ENCODE measurements at regions not wholly inside any gene's neighbourhood (a gene's known extent, or its start where the extent isn't known, plus 50 kb on each side); places are given as distances from the start of the nearest gene placed in this dataset.

GRCh38 chr7:130996833-130997231, 262.8 kb upstream of the KLF14 start (continued):
- TF ChIP-seq, protein P1, sequence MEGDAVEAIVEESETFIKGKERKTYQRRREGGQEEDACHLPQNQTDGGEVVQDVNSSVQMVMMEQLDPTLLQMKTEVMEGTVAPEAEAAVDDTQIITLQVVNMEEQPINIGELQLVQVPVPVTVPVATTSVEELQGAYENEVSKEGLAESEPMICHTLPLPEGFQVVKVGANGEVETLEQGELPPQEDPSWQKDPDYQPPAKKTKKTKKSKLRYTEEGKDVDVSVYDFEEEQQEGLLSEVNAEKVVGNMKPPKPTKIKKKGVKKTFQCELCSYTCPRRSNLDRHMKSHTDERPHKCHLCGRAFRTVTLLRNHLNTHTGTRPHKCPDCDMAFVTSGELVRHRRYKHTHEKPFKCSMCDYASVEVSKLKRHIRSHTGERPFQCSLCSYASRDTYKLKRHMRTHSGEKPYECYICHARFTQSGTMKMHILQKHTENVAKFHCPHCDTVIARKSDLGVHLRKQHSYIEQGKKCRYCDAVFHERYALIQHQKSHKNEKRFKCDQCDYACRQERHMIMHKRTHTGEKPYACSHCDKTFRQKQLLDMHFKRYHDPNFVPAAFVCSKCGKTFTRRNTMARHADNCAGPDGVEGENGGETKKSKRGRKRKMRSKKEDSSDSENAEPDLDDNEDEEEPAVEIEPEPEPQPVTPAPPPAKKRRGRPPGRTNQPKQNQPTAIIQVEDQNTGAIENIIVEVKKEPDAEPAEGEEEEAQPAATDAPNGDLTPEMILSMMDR (tag by site-specific recombination; IDR thresholded peaks at IDR 0.05) = no peak
- TF ChIP-seq ZNF629 (tag by site-specific recombination; IDR thresholded peaks at IDR 0.05) (peak; percentile 65), ZBTB8A (tag by site-specific recombination; IDR thresholded peaks at IDR 0.05) (peak; percentile 53; the same call in 1 of the 2 replicates), ZNF791 (tag by site-specific recombination; IDR thresholded peaks at IDR 0.05) (no peak), KLF9 (tag by site-specific recombination; IDR thresholded peaks at IDR 0.05; ENCODE audit: low read depth) (no peak), GLIS1 (tag by site-specific recombination; IDR thresholded peaks at IDR 0.05) (0 out of 2 replicates have a peak, but pooled peaks have one; percentile 14), ZNF704 (tag by site-specific recombination; IDR thresholded peaks at IDR 0.05) (no peak), WT1 (tag by site-specific recombination; IDR thresholded peaks at IDR 0.05) (peak; percentile 79), ZBTB17 (tag by site-specific recombination; IDR thresholded peaks at IDR 0.05) (peak; percentile 57), ZBTB21 (tag by site-specific recombination; IDR thresholded peaks at IDR 0.05) (peak; percentile 37; the same call in 1 of the 2 replicates), ZNF76 (tag by site-specific recombination; IDR thresholded peaks at IDR 0.05; ENCODE audit: borderline replicate concordance, low read depth) (no peak), ZNF624 (tag by site-specific recombination; IDR thresholded peaks at IDR 0.05) (no peak), ZNF184 (tag by site-specific recombination; IDR thresholded peaks at IDR 0.05) (peak; percentile 17; the same call in 1 of the 2 replicates), HOXC10 (CRISPR knock-in tag; IDR thresholded peaks at IDR 0.05) (no peak), ZXDB (tag by site-specific recombination; IDR thresholded peaks at IDR 0.05) (peak; percentile 84)
- TF ChIP-seq, protein P2, sequence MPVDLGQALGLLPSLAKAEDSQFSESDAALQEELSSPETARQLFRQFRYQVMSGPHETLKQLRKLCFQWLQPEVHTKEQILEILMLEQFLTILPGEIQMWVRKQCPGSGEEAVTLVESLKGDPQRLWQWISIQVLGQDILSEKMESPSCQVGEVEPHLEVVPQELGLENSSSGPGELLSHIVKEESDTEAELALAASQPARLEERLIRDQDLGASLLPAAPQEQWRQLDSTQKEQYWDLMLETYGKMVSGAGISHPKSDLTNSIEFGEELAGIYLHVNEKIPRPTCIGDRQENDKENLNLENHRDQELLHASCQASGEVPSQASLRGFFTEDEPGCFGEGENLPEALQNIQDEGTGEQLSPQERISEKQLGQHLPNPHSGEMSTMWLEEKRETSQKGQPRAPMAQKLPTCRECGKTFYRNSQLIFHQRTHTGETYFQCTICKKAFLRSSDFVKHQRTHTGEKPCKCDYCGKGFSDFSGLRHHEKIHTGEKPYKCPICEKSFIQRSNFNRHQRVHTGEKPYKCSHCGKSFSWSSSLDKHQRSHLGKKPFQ (tag by site-specific recombination; IDR thresholded peaks at IDR 0.05) = 0 out of 2 replicates have a peak, but pooled peaks have one; percentile 52

- no peak overlapping the region for H3K27ac ChIP-seq (ENCODE audit: extremely low read depth, low read depth, low read length)
- H3K4me3 ChIP-seq (ENCODE audit: low read depth, low read length) = no peak overlapping the region
- CTCF ChIA-PET = interaction anchor here (0.8 to 2.0 kb wide), 2 partner anchors 8 to 103 kb away, joined by 4 to 10 read pairs; no protein-coding TSS in a partner anchor
- TF ChIP-seq ZIC2 (tag by site-specific recombination; IDR thresholded peaks at IDR 0.05) (peak; percentile 88), ZNF362 (tag by site-specific recombination; IDR thresholded peaks at IDR 0.05) (peak; percentile 58; the same call in 1 of the 2 replicates), ZNF174 (tag by site-specific recombination; IDR thresholded peaks at IDR 0.05) (no peak), GLIS1 (tag by site-specific recombination; IDR thresholded peaks at IDR 0.05) (peak; percentile 79)
- H3K4me1 ChIP-seq (ENCODE audit: control insufficient read depth, insufficient read depth, low read length) = peaks cover 17% of the 10 kb centered on the region
- POLR2A ChIA-PET = no interaction called here
- no peaks in the 10 kb centered on the region for H3K9me3 ChIP-seq (ENCODE audit: control insufficient read depth, insufficient read depth, low read depth, low read length)
- H3K36me3 ChIP-seq (ENCODE audit: control insufficient read depth in 2 of 2, insufficient read depth in 1 of 2, low read length in 2 of 2) = no peaks in the 10 kb centered on the region
Observed at GRCh38 chr7:130998993-130999602, 265.1 kb upstream of the KLF14 start.

Measured in HEK293 (cell line).